Ishikawa (cell line): ENCODE measurements at regions not wholly inside any gene's neighbourhood (a gene's known extent, or its start where the extent isn't known, plus 50 kb on each side); places are given as distances from the start of the nearest gene placed in this dataset.

Experiments
- CEBPB ChIP-seq: IDR thresholded peaks from 2 replicates; pipeline ENCODE4 v1.6.1; 2012
- CREB1 ChIP-seq: IDR thresholded peaks from 2 replicates; pipeline ENCODE4 v1.6.1; 2012; ENCODE audit warnings: low read depth
- EGR1 ChIP-seq: IDR thresholded peaks from 2 replicates; pipeline ENCODE4 v1.6.1; 2012
- EP300 ChIP-seq: IDR thresholded peaks from 2 replicates; pipeline ENCODE4 v1.6.1; 2012; ENCODE audit warnings: borderline replicate concordance
- FOXM1 ChIP-seq: IDR thresholded peaks from 2 replicates; pipeline ENCODE4 v1.6.1; 2012; ENCODE audit warnings: low read depth, borderline replicate concordance
- MAX ChIP-seq: IDR thresholded peaks from 2 replicates; pipeline ENCODE4 v1.6.1; 2012
- NFIC ChIP-seq: IDR thresholded peaks from 2 replicates; pipeline ENCODE4 v1.6.1; 2012
- RAD21 ChIP-seq: IDR thresholded peaks from 2 replicates; pipeline ENCODE4 v1.6.1; 2012; ENCODE audit warnings: low read depth
- REST ChIP-seq: IDR thresholded peaks from 2 replicates; pipeline ENCODE4 v1.6.1; 2012; ENCODE audit warnings: low read depth, mild to moderate bottlenecking
- TAF1 ChIP-seq: IDR thresholded peaks from 2 replicates; pipeline ENCODE4 v1.6.1; 2012; ENCODE audit warnings: low read depth, mild to moderate bottlenecking
- TCF12 ChIP-seq: IDR thresholded peaks from 2 replicates; pipeline ENCODE4 v1.6.1; 2012; ENCODE audit warnings: low read depth
- TEAD4 ChIP-seq: IDR thresholded peaks from 2 replicates; pipeline ENCODE4 v1.6.1; 2012
- USF1 ChIP-seq: IDR thresholded peaks from 2 replicates; pipeline ENCODE4 v1.6.1; 2012
- YY1 ChIP-seq: IDR thresholded peaks from 2 replicates; pipeline ENCODE4 v1.6.1; 2012; ENCODE audit warnings: low read depth
- ZBTB7A ChIP-seq: IDR thresholded peaks from 2 replicates; pipeline ENCODE4 v1.6.1; 2012; ENCODE audit warnings: low read depth

- no peak for TF ChIP-seq RAD21
- TF ChIP-seq CEBPB = no peak
- TF ChIP-seq TCF12 = no peak
- no peak for TF ChIP-seq MAX
- no peak for TF ChIP-seq EP300
- no peak for TF ChIP-seq EGR1
- no peak for TF ChIP-seq NFIC
- TF ChIP-seq TAF1 = no peak
Measured at GRCh38 chrX:118167361-118167760, 50.8 kb upstream of the KLHL13 start.

GRCh38 chrX:118171356-118171755 is 54.7 kb upstream of the KLHL13 start:
- TF ChIP-seq CEBPB (no peak), ZBTB7A (no peak), EGR1 (no peak), RAD21 (no peak), EP300 (no peak), REST (no peak), TEAD4 (no peak), FOXM1 (no peak), NFIC (no peak), TCF12 (no peak), USF1 (no peak)

- TF ChIP-seq CEBPB = no peak
- no peak for TF ChIP-seq MAX
- TF ChIP-seq CREB1 = no peak
- no peak for TF ChIP-seq TEAD4
- no peak for TF ChIP-seq TCF12
Measured at GRCh38 chrX:118174516-118175098, 58.0 kb upstream of the KLHL13 start.

- no peak for TF ChIP-seq TAF1
- no peak for TF ChIP-seq REST
- TF ChIP-seq YY1 = no peak
- no peak for TF ChIP-seq TCF12
- TF ChIP-seq EP300 = no peak
- TF ChIP-seq CREB1 = no peak
- no peak for TF ChIP-seq ZBTB7A
- no peak for TF ChIP-seq TEAD4
- TF ChIP-seq USF1 = no peak
Measured at GRCh38 chrX:118177708-118178107, 61.1 kb upstream of the KLHL13 start.

GRCh38 chrX:118178450-118178849 is 61.8 kb upstream of the KLHL13 start:
- TF ChIP-seq CREB1 (no peak), TCF12 (no peak), TAF1 (no peak), EGR1 (no peak), CEBPB (no peak), ZBTB7A (no peak), NFIC (no peak), MAX (no peak), RAD21 (no peak), YY1 (no peak), USF1 (no peak), TEAD4 (no peak), FOXM1 (no peak), REST (no peak), EP300 (no peak)
